Rectal smooth muscle tissue (tissue), 1 donor: ENCODE measurements at regions not wholly inside any gene's neighbourhood (a gene's known extent, or its start where the extent isn't known, plus 50 kb on each side); places are given as distances from the start of the nearest gene placed in this dataset.
"Not testable (repeated sequence)": the region's sequence is repeated elsewhere in the genome, so short reads cannot be mapped to it uniquely, and the experiment has no call there.

Experiments used
- H3K27ac ChIP-seq: one replicate; pipeline ENCODE4 v1.7.0; 2013; ENCODE audit warnings: low read depth, low read length, inconsistent platforms
- H3K27me3 ChIP-seq: one replicate; pipeline ENCODE4 v1.7.0; 2013; ENCODE audit warnings: low read length; ENCODE audit not compliant: control insufficient read depth, insufficient read depth
- H3K36me3 ChIP-seq: one replicate; pipeline ENCODE4 v1.7.0; 2013; ENCODE audit warnings: low read length; ENCODE audit not compliant: control insufficient read depth, insufficient read depth
- H3K4me1 ChIP-seq: one replicate; pipeline ENCODE4 v1.7.0; 2013; ENCODE audit warnings: low read length; ENCODE audit not compliant: control insufficient read depth, insufficient read depth
- H3K4me3 ChIP-seq: one replicate; pipeline ENCODE4 v1.7.0; 2013; ENCODE audit warnings: low read length
- H3K9ac ChIP-seq: one replicate; pipeline ENCODE4 v1.7.0; 2013; ENCODE audit warnings: low read length

- not testable (repeated sequence) for H3K36me3 ChIP-seq, H3K4me1 ChIP-seq, H3K4me3 ChIP-seq, H3K27ac ChIP-seq, H3K27me3 ChIP-seq, H3K9ac ChIP-seq
These were observed 90.5 kb upstream of the CTBP2 start for GRCh38 chr10:125250834-125251233.

- no peak overlapping the region for H3K4me3 ChIP-seq
These were observed 89.6 kb upstream of the CTBP2 start for GRCh38 chr10:125249948-125250347.

GRCh38 chr10:125248489-125248888 lies 88.1 kb upstream of the CTBP2 start:
- H3K4me1 ChIP-seq, result no peaks in the 10 kb centered on the region
- H3K36me3 ChIP-seq, result no peaks in the 10 kb centered on the region
- no peak overlapping the region for H3K27ac ChIP-seq
- no peaks in the 10 kb centered on the region for H3K27me3 ChIP-seq
- H3K9ac ChIP-seq, result no peak overlapping the region
- no peak overlapping the region for H3K4me3 ChIP-seq

More at GRCh38 chr10:125249948-125250347, 89.6 kb upstream of the CTBP2 start:
- Histone ChIP-seq H3K9ac (no peak overlapping the region), H3K27ac (no peak overlapping the region), H3K27me3 (no peaks in the 10 kb centered on the region), H3K4me1 (no peaks in the 10 kb centered on the region), H3K36me3 (no peaks in the 10 kb centered on the region)

- H3K4me3 ChIP-seq, result no peak overlapping the region
- H3K36me3 ChIP-seq, result no peaks in the 10 kb centered on the region
- H3K4me1 ChIP-seq, result no peaks in the 10 kb centered on the region
- H3K27ac ChIP-seq, result no peak overlapping the region
- H3K9ac ChIP-seq, result no peak overlapping the region
- no peaks in the 10 kb centered on the region for H3K27me3 ChIP-seq
These were observed 87.2 kb upstream of the CTBP2 start for GRCh38 chr10:125247576-125247975.

- H3K4me3 ChIP-seq, result no peak overlapping the region
- H3K4me1 ChIP-seq, result no peaks in the 10 kb centered on the region
- no peak overlapping the region for H3K27ac ChIP-seq
- no peak overlapping the region for H3K9ac ChIP-seq
- H3K36me3 ChIP-seq, result no peaks in the 10 kb centered on the region
- no peaks in the 10 kb centered on the region for H3K27me3 ChIP-seq
These were observed 83.3 kb upstream of the CTBP2 start for GRCh38 chr10:125243532-125244253.

- Histone ChIP-seq H3K27me3 (no peaks in the 10 kb centered on the region), H3K4me1 (no peaks in the 10 kb centered on the region), H3K27ac (no peak overlapping the region), H3K9ac (no peak overlapping the region), H3K4me3 (no peak overlapping the region), H3K36me3 (no peaks in the 10 kb centered on the region)
These were observed 78.3 kb upstream of the CTBP2 start for GRCh38 chr10:125238682-125239081.

GRCh38 chr10:125236091-125236490 lies 75.7 kb upstream of the CTBP2 start:
- H3K9ac ChIP-seq, result no peak overlapping the region
- H3K4me3 ChIP-seq, result no peak overlapping the region
- H3K27me3 ChIP-seq, result no peaks in the 10 kb centered on the region
- no peaks in the 10 kb centered on the region for H3K4me1 ChIP-seq
- H3K36me3 ChIP-seq, result no peaks in the 10 kb centered on the region
- no peak overlapping the region for H3K27ac ChIP-seq

GRCh38 chr10:125235093-125236069 lies 75.0 kb upstream of the CTBP2 start:
- Histone ChIP-seq H3K36me3 (no peaks in the 10 kb centered on the region), H3K27ac (no peak overlapping the region), H3K9ac (no peak overlapping the region), H3K4me3 (no peak overlapping the region), H3K27me3 (no peaks in the 10 kb centered on the region), H3K4me1 (no peaks in the 10 kb centered on the region)

GRCh38 chr10:125234576-125234975 lies 74.2 kb upstream of the CTBP2 start:
- not testable (repeated sequence) for H3K27me3 ChIP-seq, H3K27ac ChIP-seq, H3K4me1 ChIP-seq, H3K36me3 ChIP-seq, H3K9ac ChIP-seq, H3K4me3 ChIP-seq

- no peak overlapping the region for H3K4me3 ChIP-seq
- H3K4me1 ChIP-seq, result no peaks in the 10 kb centered on the region
- H3K27me3 ChIP-seq, result no peaks in the 10 kb centered on the region
- no peaks in the 10 kb centered on the region for H3K36me3 ChIP-seq
- no peak overlapping the region for H3K9ac ChIP-seq
- H3K27ac ChIP-seq, result no peak overlapping the region
These were observed 73.4 kb upstream of the CTBP2 start for GRCh38 chr10:125233726-125234125.

- H3K9ac ChIP-seq, result no peak overlapping the region
These were observed 72.5 kb upstream of the CTBP2 start for GRCh38 chr10:125232841-125233240.

GRCh38 chr10:125231813-125232475 lies 71.6 kb upstream of the CTBP2 start:
- Histone ChIP-seq H3K36me3 (no peaks in the 10 kb centered on the region), H3K27me3 (no peaks in the 10 kb centered on the region), H3K4me3 (no peak overlapping the region), H3K27ac (no peak overlapping the region), H3K9ac (no peak overlapping the region), H3K4me1 (no peaks in the 10 kb centered on the region)

More at GRCh38 chr10:125232841-125233240, 72.5 kb upstream of the CTBP2 start:
- no peaks in the 10 kb centered on the region for H3K4me1 ChIP-seq
- H3K27ac ChIP-seq, result no peak overlapping the region
- H3K36me3 ChIP-seq, result no peaks in the 10 kb centered on the region
- no peak overlapping the region for H3K4me3 ChIP-seq
- H3K27me3 ChIP-seq, result no peaks in the 10 kb centered on the region
